Bronchial epithelial cell (primary cell): ENCODE measurements at regions not wholly inside any gene's neighbourhood (a gene's known extent, or its start where the extent isn't known, plus 50 kb on each side); places are given as distances from the start of the nearest gene placed in this dataset.

Experiments used
- DNase-seq: peaks from one replicate; pipeline ENCODE4 v3.0.0-alpha.2; 2010; ENCODE audit warnings: low read depth
- FAIRE-seq: peaks from 2 replicates; lab custom pipeline; 2011; peaks lifted over from hg19 to GRCh38; lab: Jason Lieb, UNC
- H3K27me3 ChIP-seq: 2 replicates; pipeline ENCODE4 v1.5.1; 2011; ENCODE audit warnings: low read length; ENCODE audit not compliant: control insufficient read depth, insufficient read depth
- H3K36me3 ChIP-seq: 2 replicates; pipeline ENCODE4 v1.5.1; 2011; ENCODE audit warnings: low read length; ENCODE audit not compliant: control insufficient read depth, insufficient read depth
- H3K4me3 ChIP-seq: 2 replicates; pipeline ENCODE4 v1.5.1; 2011; ENCODE audit warnings: mild to moderate bottlenecking, low read depth, low read length, control low read depth
- TF ChIP-seq, protein P1 (sequence below): IDR thresholded peaks from 2 replicates; pipeline ENCODE4 v1.5.1; 2011; ENCODE audit warnings: mild to moderate bottlenecking, moderate library complexity, low read length, control low read depth, inconsistent platforms; ENCODE audit not compliant: insufficient read depth, severe bottlenecking

GRCh38 chr1:5564578-5565257, 427.5 kb downstream of the NPHP4 start:
- Histone ChIP-seq H3K36me3 (no peaks in the 10 kb centered on the region), H3K4me3 (no peak overlapping the region), H3K27me3 (no peaks in the 10 kb centered on the region)
- FAIRE-seq (no peak), DNase-seq (no peak)
- TF ChIP-seq, protein P1, sequence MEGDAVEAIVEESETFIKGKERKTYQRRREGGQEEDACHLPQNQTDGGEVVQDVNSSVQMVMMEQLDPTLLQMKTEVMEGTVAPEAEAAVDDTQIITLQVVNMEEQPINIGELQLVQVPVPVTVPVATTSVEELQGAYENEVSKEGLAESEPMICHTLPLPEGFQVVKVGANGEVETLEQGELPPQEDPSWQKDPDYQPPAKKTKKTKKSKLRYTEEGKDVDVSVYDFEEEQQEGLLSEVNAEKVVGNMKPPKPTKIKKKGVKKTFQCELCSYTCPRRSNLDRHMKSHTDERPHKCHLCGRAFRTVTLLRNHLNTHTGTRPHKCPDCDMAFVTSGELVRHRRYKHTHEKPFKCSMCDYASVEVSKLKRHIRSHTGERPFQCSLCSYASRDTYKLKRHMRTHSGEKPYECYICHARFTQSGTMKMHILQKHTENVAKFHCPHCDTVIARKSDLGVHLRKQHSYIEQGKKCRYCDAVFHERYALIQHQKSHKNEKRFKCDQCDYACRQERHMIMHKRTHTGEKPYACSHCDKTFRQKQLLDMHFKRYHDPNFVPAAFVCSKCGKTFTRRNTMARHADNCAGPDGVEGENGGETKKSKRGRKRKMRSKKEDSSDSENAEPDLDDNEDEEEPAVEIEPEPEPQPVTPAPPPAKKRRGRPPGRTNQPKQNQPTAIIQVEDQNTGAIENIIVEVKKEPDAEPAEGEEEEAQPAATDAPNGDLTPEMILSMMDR = no peak

- Histone ChIP-seq H3K36me3 (no peaks in the 10 kb centered on the region), H3K4me3 (no peak overlapping the region), H3K27me3 (no peaks in the 10 kb centered on the region)
- FAIRE-seq = no peak
- no peak for DNase-seq
- TF ChIP-seq, protein P1 = no peak
Observed at GRCh38 chr1:5563861-5564577, 428.2 kb downstream of the NPHP4 start.

GRCh38 chr1:5562769-5563168, 429.5 kb downstream of the NPHP4 start:
- TF ChIP-seq, protein P1 = no peak
- FAIRE-seq (no peak), DNase-seq (no peak)
- Histone ChIP-seq H3K4me3 (no peak overlapping the region), H3K27me3 (no peaks in the 10 kb centered on the region), H3K36me3 (no peaks in the 10 kb centered on the region)

DNA sequence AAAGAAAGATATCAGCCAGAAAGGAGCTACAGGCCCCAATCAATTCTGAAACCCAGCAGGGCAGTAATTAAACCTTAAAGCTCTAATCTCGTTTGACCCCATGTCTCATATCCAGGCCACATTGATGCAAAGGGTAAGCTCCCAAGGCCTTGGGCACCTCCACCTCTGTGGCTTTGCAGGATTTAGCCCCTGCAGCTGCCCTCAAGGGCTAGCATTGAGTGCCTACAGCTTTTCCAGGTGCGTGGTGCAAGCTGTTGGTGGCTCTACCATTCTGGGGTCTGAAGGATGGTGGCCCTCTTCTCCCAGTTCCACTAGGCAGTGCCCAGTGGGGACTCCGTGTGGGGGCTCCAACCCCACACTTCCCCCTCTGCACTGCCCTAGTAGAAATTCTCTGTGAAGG, 429.9 kb downstream of the NPHP4 start:
- H3K4me3 ChIP-seq = no peak overlapping the region
- H3K36me3 ChIP-seq = no peaks in the 10 kb centered on the region
- FAIRE-seq = no peak

GRCh38 chr1:5559078-5559477, 433.1 kb downstream of the NPHP4 start:
- TF ChIP-seq, protein P1 = no peak
- DNase-seq (no peak), FAIRE-seq (no peak)
- Histone ChIP-seq H3K36me3 (no peaks in the 10 kb centered on the region), H3K4me3 (no peak overlapping the region), H3K27me3 (no peaks in the 10 kb centered on the region)

More for the DNA sequence above, 429.9 kb downstream of the NPHP4 start:
- TF ChIP-seq, protein P1 = no peak
- DNase-seq = no peak
- H3K27me3 ChIP-seq = no peaks in the 10 kb centered on the region

DNA sequence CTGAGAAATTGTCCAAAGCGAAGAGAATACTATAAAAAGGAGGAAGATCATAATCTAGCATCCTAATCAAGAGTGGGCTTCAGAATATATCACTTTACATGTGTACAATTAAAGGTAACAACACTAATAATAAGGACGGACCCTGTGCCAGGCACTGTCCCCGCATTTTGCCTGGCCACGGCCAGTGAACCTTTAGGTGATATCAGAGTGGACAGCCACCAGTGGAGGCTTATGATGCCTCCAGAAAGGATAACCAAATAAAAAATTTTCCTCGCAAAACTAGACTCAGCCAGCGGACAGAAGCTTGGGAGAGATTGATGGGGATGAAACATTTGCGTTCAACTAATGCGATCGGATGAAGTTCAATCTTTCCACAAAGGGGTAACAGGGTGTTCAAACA, 436.4 kb downstream of the NPHP4 start:
- Histone ChIP-seq H3K4me3 (no peak overlapping the region), H3K27me3 (no peaks in the 10 kb centered on the region), H3K36me3 (no peaks in the 10 kb centered on the region)
- DNase-seq = no peak
- FAIRE-seq = no peak
- TF ChIP-seq, protein P1 = no peak
